ENCODE measurements at regions not wholly inside any gene's neighbourhood (a gene's known extent, or its start where the extent isn't known, plus 50 kb on each side); places are given as distances from the start of the nearest gene placed in this dataset.

- TF ChIP-seq CTCF (IDR thresholded peaks at IDR 0.05) (no peak), POLR2AphosphoS5 (IDR thresholded peaks at IDR 0.05) (no peak)
Measured at GRCh38 chr1:217079584-217079983, 356.4 kb upstream of the ESRRG start.
